K562 (cell line): ENCODE measurements at regions not wholly inside any gene's neighbourhood (a gene's known extent, or its start where the extent isn't known, plus 50 kb on each side); places are given as distances from the start of the nearest gene placed in this dataset.

Experiments
- ATAC-seq: fragments of 200-7000 bp; cut with Tn5 transposase; 3 replicates; pipeline ENCODE4 v1.9.1; 2020; ENCODE audit warnings: moderate library complexity
- BruUV-seq: library from RNA; stranded (reverse); fragments of 400-500 nt; replicated peaks from 2 replicates; lab custom pipeline; 2021; lab: Mats Ljungman, UMichigan
- CTCF ChIA-PET: fragments of 300-600 bp; formaldehyde crosslinking; extraction: SDS; loops from one replicate; lab custom pipeline; 2021; ENCODE audit warnings: low intra/inter-chr PET ratio; lab: Yijun Ruan, JAX
- POLR2A ChIA-PET: fragments of 300-600, 350-650 bp; sonication (Branson Sonifier 250); formaldehyde crosslinking; extraction: SDS; loops from one replicate; lab custom pipeline; 2021; ENCODE audit warnings: antibody characterized with exemption, inconsistent platforms; lab: Yijun Ruan, JAX
- DNase-seq, 4 experiments: peaks; one replicate each; pipeline versions ENCODE4 v3.0.0 to v3.0.0-alpha.2; 2011 to 2018; ENCODE audit warnings: low spot score in 3 of 4, mixed read lengths in 3 of 4; ENCODE audit errors: extremely low read depth in 1 of 4
- FAIRE-seq: peaks from 2 replicates; lab custom pipeline; 2011; peaks lifted over from hg19 to GRCh38; lab: Jason Lieb, UNC
- H2AFZ ChIP-seq: 2 replicates; pipeline ENCODE4 v1.6.0; 2011; ENCODE audit warnings: low read depth, low read length, control low read depth, inconsistent platforms
- H3K27ac ChIP-seq: fragments of 200-600 bp; 3 replicates; pipeline ENCODE4 v1.8.0; 2011; ENCODE audit warnings: low read depth, mild to moderate bottlenecking, control low read depth, inconsistent platforms, low read length, moderate library complexity, mixed read lengths; ENCODE audit errors: extremely low read depth
- H3K27me3 ChIP-seq, 2 experiments: fragments of 300-600 bp in 1 of 2; 2 replicates in 1 of 2; 3 replicates in 1 of 2; pipeline versions ENCODE4 v1.6.0 to v1.8.0; 2011; ENCODE audit warnings: inconsistent platforms in 2 of 2, low read length in 2 of 2, mild to moderate bottlenecking in 1 of 2, mixed read lengths in 1 of 2, moderate library complexity in 1 of 2; ENCODE audit not compliant: control insufficient read depth in 2 of 2, insufficient read depth in 2 of 2
- H3K36me3 ChIP-seq: fragments of 300-600 bp; 3 replicates; pipeline ENCODE4 v1.8.0; 2011; ENCODE audit warnings: mild to moderate bottlenecking, low read length, inconsistent platforms; ENCODE audit not compliant: control insufficient read depth, insufficient read depth
- H3K4me1 ChIP-seq, 2 experiments: fragments of 200-600 bp in 1 of 2; replicated peaks in 1 of 2; 2 replicates in 1 of 2; 3 replicates in 1 of 2; pipeline versions ENCODE4 v1.5.1 to v1.8.0; 2011; ENCODE audit warnings: inconsistent platforms in 2 of 2, low read length in 2 of 2, mild to moderate bottlenecking in 1 of 2, mixed read lengths in 1 of 2, moderate library complexity in 1 of 2; ENCODE audit not compliant: control insufficient read depth in 2 of 2, insufficient read depth in 2 of 2
- H3K4me2 ChIP-seq: 2 replicates; pipeline ENCODE4 v1.6.1; 2011; ENCODE audit warnings: low read length, control low read depth, inconsistent platforms, mixed read lengths; ENCODE audit not compliant: insufficient read depth
- H3K4me3 ChIP-seq: fragments of 200-600 bp; sonication (generic), shearing (Covaris generic); 2 replicates; pipeline ENCODE4 v1.5.1; 2016; ENCODE audit warnings: control low read depth, inconsistent platforms
- H3K79me2 ChIP-seq: fragments of 200-600 bp; 3 replicates; pipeline ENCODE4 v1.8.0; 2011; ENCODE audit warnings: low read length, inconsistent platforms; ENCODE audit not compliant: control insufficient read depth, insufficient read depth
- H3K9ac ChIP-seq, 2 experiments: 2 replicates each; pipeline versions ENCODE4 v1.6.0 to v1.6.1; 2011; ENCODE audit warnings: low read depth in 2 of 2, low read length in 2 of 2, control low read depth in 1 of 2, inconsistent platforms in 1 of 2, mild to moderate bottlenecking in 1 of 2, mixed read lengths in 1 of 2; ENCODE audit not compliant: insufficient read depth in 1 of 2
- H3K9me1 ChIP-seq: one replicate; pipeline ENCODE4 v1.6.0; 2011; ENCODE audit warnings: inconsistent platforms, mild to moderate bottlenecking, low read length, moderate library complexity; ENCODE audit not compliant: control insufficient read depth, insufficient read depth
- H3K9me3 ChIP-seq: replicated peaks from 2 replicates; pipeline ENCODE4 v1.5.1; 2011; ENCODE audit warnings: low read depth, low read length, inconsistent platforms; ENCODE audit not compliant: control insufficient read depth, insufficient read depth
- H4K20me1 ChIP-seq: replicated peaks from 2 replicates; pipeline ENCODE4 v1.6.1; 2011; ENCODE audit warnings: low read length, inconsistent platforms, mixed read lengths; ENCODE audit not compliant: control insufficient read depth, insufficient read depth
- CCNT2 ChIP-seq: IDR thresholded peaks from 2 replicates; pipeline ENCODE4 v1.6.1; 2011; ENCODE audit warnings: borderline replicate concordance, low read depth, mild to moderate bottlenecking, moderate library complexity, mixed read lengths, low read length; ENCODE audit not compliant: insufficient read length; ENCODE audit errors: extremely low read depth
- FIP1L1 ChIP-seq: fragments of 200-400 bp; formaldehyde crosslinking; IDR thresholded peaks from 2 replicates; pipeline ENCODE4 v1.6.1; 2018; ENCODE audit warnings: mild to moderate bottlenecking, low read depth, low read length; ENCODE audit not compliant: poor library complexity, severe bottlenecking
- GTF3C2 ChIP-seq: IDR thresholded peaks from 3 replicates; pipeline ENCODE4 v1.6.1; 2011; ENCODE audit warnings: borderline replicate concordance, mild to moderate bottlenecking, moderate library complexity; ENCODE audit not compliant: insufficient read length; ENCODE audit errors: extremely low read depth
- TARDBP ChIP-seq: fragments of 450-650 bp; IDR thresholded peaks from 2 replicates; pipeline ENCODE4 v1.6.1; 2016
- TCFL5 ChIP-seq: fragments of 250-450 bp; sonication (Bioruptor Pico); conservative IDR thresholded peaks from 2 replicates; pipeline ENCODE4 v1.6.1; 2021; ENCODE audit warnings: mild to moderate bottlenecking, moderate library complexity, matching md5 sums
- XRCC3 ChIP-seq: fragments of 450-650 bp; IDR thresholded peaks from 2 replicates; pipeline ENCODE4 v1.6.1; 2017; ENCODE audit warnings: mild to moderate bottlenecking, moderate library complexity
- ZKSCAN1 ChIP-seq: fragments of 150-350 bp; IDR thresholded peaks from 2 replicates; pipeline ENCODE4 v1.6.1; 2016; ENCODE audit warnings: low read depth, low read length
- ZNF79 ChIP-seq: fragments of 250-450 bp; sonication (Bioruptor Pico); IDR thresholded peaks from 2 replicates; pipeline ENCODE4 v1.4.0; 2020; ENCODE audit warnings: low read depth, mild to moderate bottlenecking, moderate library complexity
- WGBS: fragments of 100-300 bp; shearing (Covaris generic); methylation state at CpG from one replicate; pipeline ENCODE4 v1.1.6; 2016; ENCODE audit warnings: low coverage, mixed read lengths; ENCODE audit not compliant: insufficient coverage; ENCODE audit errors: missing lambda C conversion rate; 5-methylcytosine and 5-hydroxymethylcytosine counted together
- in situ Hi-C: fragments of 300-500 bp; cut with MboI; formaldehyde crosslinking; loops from 4 replicates; pipeline ENCODE4 v1.15.0; 2018; ENCODE audit warnings: inconsistent platforms, mixed read lengths
- intact Hi-C: fragments of 100-400 bp; cut with micrococcal nuclease; formaldehyde crosslinking; loops from 2 replicates; pipeline ENCODE4 v1.14.2; 2022

DNA sequence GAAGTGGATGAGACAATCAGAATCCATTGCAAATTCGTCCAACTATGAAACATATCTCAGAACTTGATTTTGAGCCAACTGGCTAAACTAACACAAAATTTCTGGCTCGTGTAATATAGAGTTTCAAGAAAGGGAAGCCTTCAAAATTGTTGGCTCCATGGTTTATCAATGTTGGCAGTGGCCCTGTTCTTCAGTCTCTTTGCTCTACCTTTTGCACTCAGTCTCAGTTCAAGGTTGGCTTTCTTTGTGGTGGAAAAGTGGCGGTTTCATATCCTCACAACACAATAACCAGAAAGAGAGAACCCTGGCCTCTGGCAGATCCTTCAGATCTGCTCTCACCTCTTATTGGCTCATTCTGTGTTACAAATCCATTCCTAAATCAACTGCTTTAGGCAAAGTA, 473.8 kb upstream of the API5 start:
- CTCF ChIA-PET: no interaction called here
- H3K4me1 ChIP-seq: no peaks in the 10 kb centered on the region
- DNase-seq: no peak

DNA sequence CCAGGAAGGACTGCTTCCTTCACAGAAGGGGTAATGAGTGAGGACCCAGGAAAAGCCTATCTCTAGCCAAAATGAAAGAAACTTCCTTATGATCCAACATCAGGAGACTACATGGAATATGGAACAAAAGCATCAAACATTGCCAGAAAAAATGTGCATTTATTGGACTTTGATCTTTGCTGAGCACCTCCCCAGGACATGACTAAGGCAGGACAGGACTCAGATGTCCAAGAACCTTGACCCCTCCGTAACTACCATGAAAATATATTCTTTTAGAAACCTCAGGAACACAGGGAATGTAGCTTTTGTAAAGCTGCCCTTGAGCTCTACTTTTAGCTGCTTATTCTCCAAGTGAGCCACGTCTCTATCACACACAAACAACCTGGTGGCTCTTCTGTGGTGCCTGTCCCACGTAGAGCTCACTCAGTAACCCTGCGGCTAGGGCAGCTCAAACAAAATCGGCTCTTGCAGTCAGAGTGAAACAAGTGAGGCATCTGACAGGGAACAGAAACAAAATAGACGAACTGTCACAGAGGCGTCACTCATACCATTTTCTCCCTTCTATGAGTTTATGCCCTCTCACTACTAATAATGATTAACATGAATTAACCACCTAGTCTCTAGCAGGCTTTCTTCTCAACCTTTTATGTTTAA, 471.5 kb upstream of the API5 start:
- WGBS: 1% methylated on average over 7 of the region's 7 CpGs
- in situ Hi-C loops: no loop called here
- ChIA-PET CTCF (no interaction called here), POLR2A (no interaction called here)
- Histone ChIP-seq H3K4me3 (no peak overlapping the region), H3K9ac (no peak overlapping the region), H3K9me1 (no peaks in the 10 kb centered on the region), H3K4me2 (no peak overlapping the region), H3K27ac (no peak overlapping the region), H3K4me1 (no peaks in the 10 kb centered on the region), H3K9me3 (no peaks in the 10 kb centered on the region), H4K20me1 (no peaks in the 10 kb centered on the region), H3K27me3 (no peaks in the 10 kb centered on the region), H2AFZ (no peak overlapping the region), H3K79me2 (no peaks in the 10 kb centered on the region), H3K36me3 (no peaks in the 10 kb centered on the region)
- DNase-seq (no peak), FAIRE-seq (no peak), ATAC-seq (no peak)
- TF ChIP-seq XRCC3 (no peak), ZNF79 (no peak), TARDBP (no peak), GTF3C2 (no peak), TCFL5 (CRISPR knock-in tag) (no peak), CCNT2 (no peak)
- BruUV-seq: no TSS peak
- intact Hi-C loops: no loop called here

More for the DNA sequence above, 473.8 kb upstream of the API5 start:
- TF ChIP-seq FIP1L1: no peak
- TF ChIP-seq ZKSCAN1: no peak
- TF ChIP-seq, all 486 proteins: peak for 0
- Histone ChIP-seq H3K9me3 (no peaks in the 10 kb centered on the region), H3K27ac (no peak overlapping the region), H3K27me3 (no peaks in the 10 kb centered on the region), H2AFZ (no peak overlapping the region), H3K4me3 (no peak overlapping the region), H3K9ac (no peak overlapping the region), H3K36me3 (no peaks in the 10 kb centered on the region), H3K9me1 (no peaks in the 10 kb centered on the region), H4K20me1 (no peaks in the 10 kb centered on the region), H3K4me2 (no peak overlapping the region), H3K79me2 (no peaks in the 10 kb centered on the region)
- intact Hi-C loops (no loop called here), in situ Hi-C loops (no loop called here)
- 0% methylated on average over 3 of the region's 3 CpGs for WGBS
- POLR2A ChIA-PET: no interaction called here
- no TSS peak for BruUV-seq
- no peak for FAIRE-seq
- ATAC-seq: no peak
